DND-41 (cell line): ENCODE measurements at regions not wholly inside any gene's neighbourhood (a gene's known extent, or its start where the extent isn't known, plus 50 kb on each side); places are given as distances from the start of the nearest gene placed in this dataset.

Experiments
- ATAC-seq: fragments of 200-7000 bp; cut with Tn5 transposase; 3 replicates; pipeline ENCODE4 v1.9.1; 2021; ENCODE audit warnings: low read depth; ENCODE audit not compliant: insufficient read depth
- DNase-seq: peaks from one replicate; pipeline ENCODE4 v3.0.0-alpha.2; 2020
- H2AFZ ChIP-seq: 2 replicates; pipeline ENCODE4 v1.6.0; 2012; ENCODE audit warnings: low read depth, low read length
- H3K27ac ChIP-seq: 2 replicates; pipeline ENCODE4 v1.5.1; 2012; ENCODE audit warnings: low read length, inconsistent platforms
- H3K27me3 ChIP-seq: fragments of 200-600 bp; sonication (generic); 2 replicates; pipeline ENCODE4 v1.6.0; 2012; ENCODE audit warnings: low read length, mild to moderate bottlenecking, inconsistent platforms; ENCODE audit not compliant: insufficient read depth, poor library complexity
- H3K36me3 ChIP-seq: 2 replicates; pipeline ENCODE4 v1.5.1; 2012; ENCODE audit warnings: low read length, inconsistent platforms; ENCODE audit not compliant: insufficient read depth
- H3K4me1 ChIP-seq: 2 replicates; pipeline ENCODE4 v1.5.1; 2012; ENCODE audit warnings: mild to moderate bottlenecking, low read length; ENCODE audit not compliant: insufficient read depth
- H3K4me2 ChIP-seq: 2 replicates; pipeline ENCODE4 v1.6.0; 2012; ENCODE audit warnings: mild to moderate bottlenecking, moderate library complexity, low read length, inconsistent platforms; ENCODE audit not compliant: insufficient read depth
- H3K4me3 ChIP-seq, 2 experiments: fragments of 200-600 bp in 1 of 2; shearing (Covaris generic) in 1 of 2; 2 replicates each; pipeline ENCODE4 v1.5.1; 2012 to 2016; ENCODE audit warnings: inconsistent platforms in 2 of 2, low read length in 2 of 2, mild to moderate bottlenecking in 2 of 2, low read depth in 1 of 2, moderate library complexity in 1 of 2
- H3K79me2 ChIP-seq: 2 replicates; pipeline ENCODE4 v1.6.0; 2012; ENCODE audit warnings: low read length, inconsistent platforms; ENCODE audit not compliant: insufficient read depth
- H3K9ac ChIP-seq: 2 replicates; pipeline ENCODE4 v1.6.0; 2012; ENCODE audit warnings: low read depth, mild to moderate bottlenecking, inconsistent platforms, low read length, moderate library complexity
- H3K9me3 ChIP-seq: 2 replicates; pipeline ENCODE4 v1.5.1; 2012; ENCODE audit warnings: low read length, moderate library complexity, mild to moderate bottlenecking, inconsistent platforms; ENCODE audit not compliant: insufficient read depth, severe bottlenecking
- H4K20me1 ChIP-seq: 2 replicates; pipeline ENCODE4 v1.6.0; 2012; ENCODE audit warnings: low read length; ENCODE audit not compliant: insufficient read depth
- CTCF ChIP-seq: IDR thresholded peaks from 2 replicates; pipeline ENCODE4 v1.5.1; 2012; ENCODE audit warnings: borderline replicate concordance, low read length, moderate library complexity, mild to moderate bottlenecking; ENCODE audit not compliant: poor library complexity, severe bottlenecking; ENCODE audit errors: extremely low read depth
- EZH2 ChIP-seq: IDR thresholded peaks from 3 replicates; pipeline ENCODE4 v1.6.1; 2012; ENCODE audit warnings: borderline replicate concordance, low read depth, mild to moderate bottlenecking, moderate library complexity, low read length, inconsistent platforms; ENCODE audit not compliant: severe bottlenecking

GRCh38 chr17:72240333-72240732 lies 119.5 kb downstream of the SOX9 start:
- no peaks in the 10 kb centered on the region for H3K36me3 ChIP-seq
- H3K4me1 ChIP-seq = no peaks in the 10 kb centered on the region
- no peak overlapping the region for H3K27ac ChIP-seq
- H4K20me1 ChIP-seq = no peaks in the 10 kb centered on the region; the same call in 1 of the 2 replicates
- H2AFZ ChIP-seq = no peak overlapping the region
- H3K4me3 ChIP-seq = no peak overlapping the region
- no peak overlapping the region for H3K9ac ChIP-seq
- DNase-seq = no peak
- no peaks in the 10 kb centered on the region for H3K27me3 ChIP-seq
- H3K4me2 ChIP-seq = no peak overlapping the region
- TF ChIP-seq CTCF (no peak), EZH2 (no peak)
- no peaks in the 10 kb centered on the region for H3K9me3 ChIP-seq
- H3K79me2 ChIP-seq = no peaks in the 10 kb centered on the region
- ATAC-seq = no peak

- TF ChIP-seq CTCF (no peak), EZH2 (no peak)
- DNase-seq = no peak
- Histone ChIP-seq H4K20me1 (no peaks in the 10 kb centered on the region; the same call in 1 of the 2 replicates), H3K9me3 (no peaks in the 10 kb centered on the region), H3K79me2 (no peaks in the 10 kb centered on the region), H2AFZ (no peak overlapping the region), H3K27ac (no peak overlapping the region), H3K27me3 (no peaks in the 10 kb centered on the region), H3K36me3 (no peaks in the 10 kb centered on the region), H3K9ac (no peak overlapping the region), H3K4me3 (no peak overlapping the region), H3K4me1 (no peaks in the 10 kb centered on the region), H3K4me2 (no peak overlapping the region)
- no peak for ATAC-seq
Observed at GRCh38 chr17:72244494-72244893, 123.7 kb downstream of the SOX9 start.

- Histone ChIP-seq H3K27ac (no peak overlapping the region), H3K36me3 (no peaks in the 10 kb centered on the region), H3K4me3 (no peak overlapping the region), H3K4me1 (no peaks in the 10 kb centered on the region), H3K9me3 (no peaks in the 10 kb centered on the region), H3K4me2 (no peak overlapping the region), H3K9ac (no peak overlapping the region), H3K79me2 (no peaks in the 10 kb centered on the region), H4K20me1 (no peaks in the 10 kb centered on the region; the same call in 1 of the 2 replicates), H3K27me3 (no peaks in the 10 kb centered on the region), H2AFZ (no peak overlapping the region)
- DNase-seq (no peak), ATAC-seq (no peak)
- TF ChIP-seq CTCF (no peak), EZH2 (no peak)
Observed at GRCh38 chr17:72244956-72245355, 124.1 kb downstream of the SOX9 start.

GRCh38 chr17:72249441-72249840 lies 128.6 kb downstream of the SOX9 start:
- H3K4me3 ChIP-seq = no peak overlapping the region
- H3K27me3 ChIP-seq = no peaks in the 10 kb centered on the region
- no peak overlapping the region for H3K27ac ChIP-seq
- H4K20me1 ChIP-seq = no peaks in the 10 kb centered on the region
- H3K4me2 ChIP-seq = no peak overlapping the region
- no peaks in the 10 kb centered on the region for H3K36me3 ChIP-seq
- no peaks in the 10 kb centered on the region for H3K79me2 ChIP-seq
- H3K9me3 ChIP-seq = no peaks in the 10 kb centered on the region
- H2AFZ ChIP-seq = no peak overlapping the region
- no peaks in the 10 kb centered on the region for H3K4me1 ChIP-seq
- no peak overlapping the region for H3K9ac ChIP-seq
- no peak for DNase-seq
- ATAC-seq = no peak
- no peak for TF ChIP-seq CTCF
- TF ChIP-seq EZH2 = no peak
